WTC11 (cell line): ENCODE measurements at regions not wholly inside any gene's neighbourhood (a gene's known extent, or its start where the extent isn't known, plus 50 kb on each side); places are given as distances from the start of the nearest gene placed in this dataset.

Experiments used
- CREM ChIP-seq: sonication (generic); formaldehyde crosslinking; IDR thresholded peaks from 2 replicates; pipeline ENCODE4 v1.8.1; 2022; ENCODE audit warnings: mild to moderate bottlenecking, missing genetic modification reagents, moderate library complexity
- ESRRA ChIP-seq: sonication (generic); formaldehyde crosslinking; IDR thresholded peaks from 2 replicates; pipeline ENCODE4 v1.8.1; 2022; ENCODE audit warnings: mild to moderate bottlenecking, missing genetic modification reagents, borderline replicate concordance
- GABPB1 ChIP-seq: sonication (generic); formaldehyde crosslinking; IDR thresholded peaks from 2 replicates; pipeline ENCODE4 v1.8.1; 2023; ENCODE audit warnings: mild to moderate bottlenecking, missing genetic modification reagents
- HMGA2 ChIP-seq: fragments of 250-450 bp; sonication (Bioruptor Pico); IDR thresholded peaks from 2 replicates; pipeline ENCODE4 v1.4.0; 2021; ENCODE audit warnings: mild to moderate bottlenecking, moderate library complexity
- ZNF317 ChIP-seq: sonication (generic); formaldehyde crosslinking; IDR thresholded peaks from 2 replicates; pipeline ENCODE4 v1.8.1; 2023; ENCODE audit warnings: low read depth, mild to moderate bottlenecking, moderate library complexity, missing genetic modification reagents, borderline replicate concordance
- TF ChIP-seq, protein P1 (sequence below): sonication (generic); formaldehyde crosslinking; IDR thresholded peaks from 2 replicates; pipeline ENCODE4 v1.8.0; 2022; ENCODE audit warnings: mild to moderate bottlenecking, missing genetic modification reagents
- TF ChIP-seq, protein P2 (sequence below): sonication (generic); formaldehyde crosslinking; IDR thresholded peaks from 2 replicates; pipeline ENCODE4 v1.8.0; 2023; ENCODE audit warnings: missing genetic modification reagents
- TF ChIP-seq, protein P3 (sequence below): fragments of 200-600 bp; IDR thresholded peaks from 2 replicates; pipeline ENCODE4 v1.8.0; 2022; ENCODE audit warnings: antibody characterized with exemption
- TF ChIP-seq, protein P4 (sequence below): sonication (generic); formaldehyde crosslinking; IDR thresholded peaks from 2 replicates; pipeline ENCODE4 v1.8.1; 2023; ENCODE audit warnings: mild to moderate bottlenecking, missing genetic modification reagents, moderate library complexity

DNA sequence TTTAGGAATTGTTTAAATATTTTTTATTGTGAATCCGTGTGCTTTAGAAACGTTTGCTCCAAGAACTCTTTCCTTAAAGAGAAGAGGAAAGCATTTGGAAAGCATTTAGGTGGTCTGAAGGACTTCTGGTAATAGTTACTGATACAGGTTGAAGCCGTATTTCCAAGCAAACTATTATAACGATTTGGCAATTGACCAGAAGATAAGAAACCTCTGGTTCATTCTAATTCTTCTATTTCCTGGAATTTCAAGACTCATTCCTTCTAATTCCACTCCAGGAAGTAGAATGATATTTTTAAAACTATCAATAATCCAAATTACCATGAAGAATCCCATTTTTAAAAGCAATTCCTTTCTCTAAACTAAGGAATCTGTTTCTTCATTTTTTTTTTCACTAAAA lies 158.9 kb upstream of the AGR3 start:
- TF ChIP-seq, protein P1, sequence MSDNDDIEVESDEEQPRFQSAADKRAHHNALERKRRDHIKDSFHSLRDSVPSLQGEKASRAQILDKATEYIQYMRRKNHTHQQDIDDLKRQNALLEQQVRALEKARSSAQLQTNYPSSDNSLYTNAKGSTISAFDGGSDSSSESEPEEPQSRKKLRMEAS (CRISPR knock-in tag), result no peak
- TF ChIP-seq GABPB1 (CRISPR knock-in tag) (no peak), ZNF317 (no peak), CREM (CRISPR knock-in tag) (no peak), HMGA2 (CRISPR knock-in tag) (no peak), ESRRA (no peak)
- TF ChIP-seq, protein P2, sequence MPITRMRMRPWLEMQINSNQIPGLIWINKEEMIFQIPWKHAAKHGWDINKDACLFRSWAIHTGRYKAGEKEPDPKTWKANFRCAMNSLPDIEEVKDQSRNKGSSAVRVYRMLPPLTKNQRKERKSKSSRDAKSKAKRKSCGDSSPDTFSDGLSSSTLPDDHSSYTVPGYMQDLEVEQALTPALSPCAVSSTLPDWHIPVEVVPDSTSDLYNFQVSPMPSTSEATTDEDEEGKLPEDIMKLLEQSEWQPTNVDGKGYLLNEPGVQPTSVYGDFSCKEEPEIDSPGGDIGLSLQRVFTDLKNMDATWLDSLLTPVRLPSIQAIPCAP, result no peak
- TF ChIP-seq, protein P3, sequence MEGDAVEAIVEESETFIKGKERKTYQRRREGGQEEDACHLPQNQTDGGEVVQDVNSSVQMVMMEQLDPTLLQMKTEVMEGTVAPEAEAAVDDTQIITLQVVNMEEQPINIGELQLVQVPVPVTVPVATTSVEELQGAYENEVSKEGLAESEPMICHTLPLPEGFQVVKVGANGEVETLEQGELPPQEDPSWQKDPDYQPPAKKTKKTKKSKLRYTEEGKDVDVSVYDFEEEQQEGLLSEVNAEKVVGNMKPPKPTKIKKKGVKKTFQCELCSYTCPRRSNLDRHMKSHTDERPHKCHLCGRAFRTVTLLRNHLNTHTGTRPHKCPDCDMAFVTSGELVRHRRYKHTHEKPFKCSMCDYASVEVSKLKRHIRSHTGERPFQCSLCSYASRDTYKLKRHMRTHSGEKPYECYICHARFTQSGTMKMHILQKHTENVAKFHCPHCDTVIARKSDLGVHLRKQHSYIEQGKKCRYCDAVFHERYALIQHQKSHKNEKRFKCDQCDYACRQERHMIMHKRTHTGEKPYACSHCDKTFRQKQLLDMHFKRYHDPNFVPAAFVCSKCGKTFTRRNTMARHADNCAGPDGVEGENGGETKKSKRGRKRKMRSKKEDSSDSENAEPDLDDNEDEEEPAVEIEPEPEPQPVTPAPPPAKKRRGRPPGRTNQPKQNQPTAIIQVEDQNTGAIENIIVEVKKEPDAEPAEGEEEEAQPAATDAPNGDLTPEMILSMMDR, result no peak
- TF ChIP-seq, protein P4, sequence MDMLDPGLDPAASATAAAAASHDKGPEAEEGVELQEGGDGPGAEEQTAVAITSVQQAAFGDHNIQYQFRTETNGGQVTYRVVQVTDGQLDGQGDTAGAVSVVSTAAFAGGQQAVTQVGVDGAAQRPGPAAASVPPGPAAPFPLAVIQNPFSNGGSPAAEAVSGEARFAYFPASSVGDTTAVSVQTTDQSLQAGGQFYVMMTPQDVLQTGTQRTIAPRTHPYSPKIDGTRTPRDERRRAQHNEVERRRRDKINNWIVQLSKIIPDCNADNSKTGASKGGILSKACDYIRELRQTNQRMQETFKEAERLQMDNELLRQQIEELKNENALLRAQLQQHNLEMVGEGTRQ, result no peak
